Small intestine (tissue), 7 donors: ENCODE measurements at regions not wholly inside any gene's neighbourhood (a gene's known extent, or its start where the extent isn't known, plus 50 kb on each side); places are given as distances from the start of the nearest gene placed in this dataset.

Experiments used
- DNase-seq, 2 donors: peaks; one replicate each; pipeline versions ENCODE4 v3.0.0 to v3.0.0-alpha.2; 2013
- FAIRE-seq: peaks from 2 replicates; lab custom pipeline; 2012; peaks lifted over from hg19 to GRCh38; lab: Jason Lieb, UNC
- H3K27ac ChIP-seq, 3 donors: one replicate each; pipeline ENCODE4 v1.5.1; 2013; ENCODE audit warnings: low read length in 2 of 3, mild to moderate bottlenecking in 2 of 3, control low read depth in 1 of 3, inconsistent platforms in 1 of 3, low read depth in 1 of 3, moderate library complexity in 1 of 3
- H3K27me3 ChIP-seq, 3 donors: one replicate each; pipeline ENCODE4 v1.6.1; 2013; ENCODE audit warnings: low read length in 3 of 3, inconsistent platforms in 1 of 3; ENCODE audit not compliant: control insufficient read depth in 3 of 3, insufficient read depth in 3 of 3
- H3K36me3 ChIP-seq, 3 donors: one replicate each; pipeline ENCODE4 v1.6.1; 2013; ENCODE audit warnings: low read length in 3 of 3, inconsistent platforms in 1 of 3, low read depth in 1 of 3, mild to moderate bottlenecking in 1 of 3, moderate library complexity in 1 of 3; ENCODE audit not compliant: control insufficient read depth in 3 of 3, insufficient read depth in 2 of 3
- H3K4me1 ChIP-seq, 3 donors: one replicate each; pipeline ENCODE4 v1.6.1; 2013; ENCODE audit warnings: low read length in 2 of 3, inconsistent platforms in 1 of 3, low read depth in 1 of 3, mild to moderate bottlenecking in 1 of 3, moderate library complexity in 1 of 3; ENCODE audit not compliant: control insufficient read depth in 3 of 3, insufficient read depth in 2 of 3
- H3K4me3 ChIP-seq, 3 donors: one replicate each; pipeline ENCODE4 v1.5.1; 2013; ENCODE audit warnings: low read length in 3 of 3, control low read depth in 1 of 3, inconsistent platforms in 1 of 3, low read depth in 1 of 3, mild to moderate bottlenecking in 1 of 3, moderate library complexity in 1 of 3
- H3K9me3 ChIP-seq, 2 donors: one replicate each; pipeline ENCODE4 v1.6.1; 2013; ENCODE audit warnings: low read depth in 1 of 2, low read length in 1 of 2; ENCODE audit not compliant: control insufficient read depth in 2 of 2, insufficient read depth in 1 of 2
- WGBS, 3 donors: extraction: QIAGEN DNeasy Blood & Tissue Kit; methylation state at CpG; one replicate each; pipeline ENCODE4 v1.1.7; 2013; 5-methylcytosine and 5-hydroxymethylcytosine counted together
- donor health status: healthy with polysubstance abuse.
- donor health status: control.
- donor health status: control.
- donor health status: Bipolar disorder and iron deficiency.
- donor health status: healthy.

- H3K4me1 ChIP-seq: no peaks in the 10 kb centered on the region
- 76 to 86% (median 79%) methylated on average over 6 of the region's 6 CpGs for WGBS, 3 donors
- DNase-seq (no peak), FAIRE-seq (no peak)
- H3K4me3 ChIP-seq: no peak overlapping the region
- no peaks in the 10 kb centered on the region for H3K9me3 ChIP-seq
- no peak overlapping the region for H3K27ac ChIP-seq
- no peaks in the 10 kb centered on the region for H3K36me3 ChIP-seq
- H3K27me3 ChIP-seq: no peaks in the 10 kb centered on the region
Measured at GRCh38 chr1:164958982-164959768, 397.3 kb downstream of the LMX1A start.

- WGBS, 3 donors: 38 to 65% (median 44%) methylated on average over 3 of the region's 3 CpGs
- no peaks in the 10 kb centered on the region for H3K27me3 ChIP-seq
Measured at GRCh38 chr1:164953815-164954214, 394.8 kb downstream of the PBX1 start.

DNA sequence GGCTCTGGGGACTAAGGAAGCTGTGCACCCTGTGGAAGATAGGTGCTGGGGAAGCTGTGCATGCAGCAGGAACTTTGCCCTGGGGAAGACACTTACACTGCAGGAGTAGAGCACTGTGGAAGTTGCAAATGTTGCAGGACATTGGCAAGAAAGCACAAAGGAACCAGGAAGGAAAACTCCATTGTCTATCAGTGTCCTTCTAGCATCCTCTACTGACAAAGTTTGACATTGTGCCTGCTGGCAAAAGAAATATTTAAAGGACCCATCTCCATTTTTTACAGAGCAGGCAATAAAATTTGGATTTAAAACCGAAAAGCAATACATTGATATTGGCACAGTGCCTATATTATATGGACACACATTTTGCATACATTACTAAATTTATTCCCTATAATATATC lies 394.1 kb downstream of the PBX1 start:
- no peak for DNase-seq
- H3K36me3 ChIP-seq: no peaks in the 10 kb centered on the region
- no peak for FAIRE-seq
- H3K4me1 ChIP-seq: no peaks in the 10 kb centered on the region
- H3K27ac ChIP-seq: no peak overlapping the region
- no peaks in the 10 kb centered on the region for H3K27me3 ChIP-seq
- peaks cover 0 to 4% of the 10 kb centered on the region in 2 donors for H3K9me3 ChIP-seq
- 31 to 64% (median 44%) methylated on average over 1 of the region's 1 CpG for WGBS, 3 donors
- H3K4me3 ChIP-seq: no peak overlapping the region

More at GRCh38 chr1:164953815-164954214, 394.8 kb downstream of the PBX1 start:
- H3K36me3 ChIP-seq: no peaks in the 10 kb centered on the region
- no peak overlapping the region for H3K4me3 ChIP-seq
- no peak overlapping the region for H3K27ac ChIP-seq
- H3K4me1 ChIP-seq: no peaks in the 10 kb centered on the region
- FAIRE-seq (no peak), DNase-seq (no peak)
- H3K9me3 ChIP-seq: peaks cover 0 to 4% of the 10 kb centered on the region in 2 donors

GRCh38 chr1:164951508-164951907 lies 392.5 kb downstream of the PBX1 start:
- Histone ChIP-seq H3K27ac (no peak overlapping the region), H3K4me3 (no peak overlapping the region), H3K9me3 (peaks cover 0 to 4% of the 10 kb centered on the region in 2 donors), H3K4me1 (no peaks in the 10 kb centered on the region), H3K36me3 (no peaks in the 10 kb centered on the region), H3K27me3 (no peaks in the 10 kb centered on the region)
- 85 to 96% (median 89%) methylated on average over 3 of the region's 3 CpGs for WGBS, 3 donors
- DNase-seq: no peak
- FAIRE-seq: no peak

DNA sequence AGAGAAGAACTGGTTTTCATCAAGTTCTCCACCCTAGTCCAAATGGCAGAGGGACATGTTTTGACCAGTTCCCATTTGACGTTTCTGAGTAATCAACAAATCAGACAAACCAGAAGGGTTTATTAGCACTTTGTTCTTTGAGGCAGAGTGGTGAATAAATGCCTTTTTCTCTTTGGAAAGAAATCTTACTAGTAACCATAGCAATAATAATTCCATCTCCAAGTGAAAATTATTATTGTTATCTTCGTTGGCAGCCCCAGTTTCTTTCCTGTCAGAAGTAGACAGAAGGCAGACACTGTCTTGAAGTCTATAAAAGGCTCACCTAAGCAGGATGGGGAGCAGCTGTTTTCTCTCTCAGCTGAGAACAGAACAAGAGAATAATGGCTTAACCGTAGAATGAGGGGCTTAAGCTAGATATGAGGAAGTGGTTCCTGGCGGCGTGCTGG lies 391.6 kb downstream of the PBX1 start:
- peak in 1 of 2 donors; percentile 6 for DNase-seq
- peaks cover 0 to 4% of the 10 kb centered on the region in 2 donors for H3K9me3 ChIP-seq
- no peak for FAIRE-seq
- H3K4me1 ChIP-seq: no peaks in the 10 kb centered on the region
- no peaks in the 10 kb centered on the region for H3K27me3 ChIP-seq
- WGBS, 3 donors: 45 to 53% (median 52%) methylated on average over 5 of the region's 5 CpGs
- no peak overlapping the region for H3K4me3 ChIP-seq
- H3K36me3 ChIP-seq: no peaks in the 10 kb centered on the region
- no peak overlapping the region for H3K27ac ChIP-seq

DNA sequence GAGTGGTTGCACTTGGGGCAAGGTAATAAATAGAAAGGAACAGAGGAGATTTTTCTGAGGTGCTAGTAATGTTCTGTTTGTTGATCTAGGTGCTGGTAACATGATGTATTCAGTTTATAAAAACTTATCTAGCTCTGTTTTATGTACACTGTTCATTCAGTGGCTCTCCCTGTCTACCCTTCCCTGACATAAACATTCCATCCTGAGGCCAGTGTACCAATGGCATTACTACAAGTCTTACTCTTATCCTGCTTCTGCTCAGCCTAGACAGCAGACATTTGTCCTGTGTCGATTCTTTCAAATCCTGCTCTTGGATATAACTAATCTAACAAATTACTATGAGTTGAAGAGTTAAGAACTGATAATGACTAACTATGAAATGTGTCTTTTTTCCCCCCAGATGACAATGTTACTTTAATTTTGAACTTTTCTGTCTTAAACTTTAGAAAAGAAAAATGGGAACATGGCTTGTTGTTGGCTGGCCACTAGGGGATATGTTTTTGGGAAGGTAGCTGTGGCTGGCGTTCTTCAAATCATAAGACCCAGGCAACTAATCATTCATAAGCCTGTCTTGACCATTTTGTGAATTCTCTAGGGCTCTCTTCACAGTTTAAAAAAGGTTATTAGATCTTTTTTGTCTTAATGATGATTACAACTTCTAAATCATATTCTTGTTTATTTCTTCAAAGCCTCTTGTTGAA lies 390.9 kb downstream of the PBX1 start:
- no peaks in the 10 kb centered on the region for H3K4me1 ChIP-seq
- peaks cover 0 to 4% of the 10 kb centered on the region in 2 donors for H3K9me3 ChIP-seq
- H3K4me3 ChIP-seq: no peak overlapping the region
- 61 to 84% (median 69%) methylated on average over 2 of the region's 2 CpGs for WGBS, 3 donors
- no peaks in the 10 kb centered on the region for H3K36me3 ChIP-seq
- no peak for FAIRE-seq
- no peak overlapping the region for H3K27ac ChIP-seq
- no peak for DNase-seq
- no peaks in the 10 kb centered on the region for H3K27me3 ChIP-seq

DNA sequence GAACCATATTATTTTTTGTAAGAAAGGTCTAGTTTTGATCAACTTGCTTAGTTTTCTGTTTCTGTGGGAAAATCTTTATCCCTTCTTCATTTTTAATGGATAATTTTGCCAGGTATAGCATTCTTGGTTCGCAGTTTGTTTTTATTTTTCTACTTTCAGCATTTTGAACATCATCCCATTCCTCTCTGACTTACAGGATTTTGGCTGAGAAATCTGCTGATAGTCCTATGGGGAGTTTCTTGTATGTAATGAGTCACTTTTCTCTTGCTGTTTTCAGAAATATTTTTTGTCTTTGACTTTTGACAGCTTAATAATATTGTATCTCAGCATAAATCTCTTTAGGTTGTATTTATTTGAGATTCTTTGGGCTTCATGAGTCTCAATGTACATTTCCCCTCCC lies 389.1 kb downstream of the PBX1 start:
- 87 to 97% (median 94%) methylated on average over 1 of the region's 1 CpG for WGBS, 3 donors
- no peak for FAIRE-seq
- H3K27ac ChIP-seq: no peak overlapping the region
- H3K9me3 ChIP-seq: peaks cover 0 to 4% of the 10 kb centered on the region in 2 donors
- H3K36me3 ChIP-seq: no peaks in the 10 kb centered on the region
- H3K4me3 ChIP-seq: no peak overlapping the region
- DNase-seq: no peak
- no peaks in the 10 kb centered on the region for H3K4me1 ChIP-seq
- H3K27me3 ChIP-seq: no peaks in the 10 kb centered on the region

GRCh38 chr1:164937291-164937690 lies 378.3 kb downstream of the PBX1 start:
- WGBS, 3 donors: 57 to 62% (median 60%) methylated on average over 2 of the region's 2 CpGs
- Histone ChIP-seq H3K36me3 (no peaks in the 10 kb centered on the region), H3K4me3 (no peak overlapping the region), H3K27ac (no peak overlapping the region), H3K4me1 (no peaks in the 10 kb centered on the region), H3K27me3 (peaks cover 0 to 3% (median 0%) of the 10 kb centered on the region in 3 donors), H3K9me3 (no peaks in the 10 kb centered on the region)
- no peak for DNase-seq
- FAIRE-seq: no peak
